IMR-90 (cell line): ENCODE measurements at regions not wholly inside any gene's neighbourhood (a gene's known extent, or its start where the extent isn't known, plus 50 kb on each side); places are given as distances from the start of the nearest gene placed in this dataset.

Experiments used
- ATAC-seq: fragments of 200-7000 bp; cut with Tn5 transposase; 2 replicates; pipeline ENCODE4 v1.9.1; 2020; ENCODE audit warnings: low read depth, mild to moderate bottlenecking, moderate library complexity
- BruUV-seq: library from RNA; stranded (reverse); fragments of 400-500 nt; replicated peaks from 2 replicates; lab custom pipeline; 2021; lab: Mats Ljungman, UMichigan
- CTCF ChIA-PET: fragments of 300-600 bp; formaldehyde crosslinking; extraction: SDS; loops from one replicate; lab custom pipeline; 2021; ENCODE audit warnings: antibody characterized with exemption; lab: Yijun Ruan, JAX
- POLR2A ChIA-PET: fragments of 300-600 bp; sonication (Branson Sonifier 250); formaldehyde crosslinking; loops from one replicate; lab custom pipeline; 2022; ENCODE audit warnings: antibody characterized with exemption; ENCODE audit not compliant: unreplicated experiment; lab: Charles Lee
- DNase-seq: peaks from one replicate; pipeline ENCODE4 v3.0.0; 2013
- H2AFZ ChIP-seq: replicated peaks from 2 replicates; pipeline ENCODE3; 2013; ENCODE audit warnings: low read length, mild to moderate bottlenecking; ENCODE audit not compliant: poor library complexity
- H2AK5ac ChIP-seq: 2 replicates; pipeline ENCODE4 v1.6.1; 2013; ENCODE audit warnings: low read depth, low read length, inconsistent platforms
- H2AK9ac ChIP-seq: replicated peaks from 2 replicates; pipeline ENCODE3; 2013; ENCODE audit warnings: mild to moderate bottlenecking, low read depth, low read length, moderate library complexity; ENCODE audit not compliant: poor library complexity
- H2BK120ac ChIP-seq: 2 replicates; pipeline ENCODE4 v1.6.1; 2013; ENCODE audit warnings: low read depth, low read length, inconsistent platforms
- H2BK15ac ChIP-seq: 3 replicates; pipeline ENCODE4 v1.6.1; 2013; ENCODE audit warnings: low read depth, low read length, inconsistent platforms
- H2BK20ac ChIP-seq: 2 replicates; pipeline ENCODE4 v1.6.1; 2013; ENCODE audit warnings: low read depth, mild to moderate bottlenecking, inconsistent platforms, low read length, moderate library complexity
- H2BK5ac ChIP-seq: 2 replicates; pipeline ENCODE4 v1.6.1; 2013; ENCODE audit warnings: mild to moderate bottlenecking, low read depth, low read length, inconsistent platforms; ENCODE audit not compliant: poor library complexity, severe bottlenecking
- H3K14ac ChIP-seq: replicated peaks from 2 replicates; pipeline ENCODE4 v1.6.1; 2013; ENCODE audit warnings: low read depth, low read length, inconsistent platforms
- H3K18ac ChIP-seq: 2 replicates; pipeline ENCODE4 v1.6.1; 2013; ENCODE audit warnings: low read depth, low read length, control low read depth
- H3K23ac ChIP-seq: 2 replicates; pipeline ENCODE4 v1.6.1; 2013; ENCODE audit warnings: low read depth, low read length, inconsistent platforms
- H3K27ac ChIP-seq: 2 replicates; pipeline ENCODE4 v1.5.1; 2013; ENCODE audit warnings: mild to moderate bottlenecking, control low read depth, low read length; ENCODE audit not compliant: insufficient read depth
- H3K27me3 ChIP-seq: 2 replicates; pipeline ENCODE4 v1.6.1; 2013; ENCODE audit warnings: low read length; ENCODE audit not compliant: control insufficient read depth, insufficient read depth
- H3K36me3 ChIP-seq: 2 replicates; pipeline ENCODE4 v1.6.1; 2013; ENCODE audit warnings: low read length, mixed read lengths; ENCODE audit not compliant: control insufficient read depth, insufficient read depth
- H3K4ac ChIP-seq: 2 replicates; pipeline ENCODE4 v1.6.1; 2013; ENCODE audit warnings: low read depth, low read length, inconsistent platforms
- H3K4me1 ChIP-seq: 2 replicates; pipeline ENCODE4 v1.6.1; 2013; ENCODE audit warnings: low read length, mixed read lengths; ENCODE audit not compliant: control insufficient read depth, insufficient read depth
- H3K4me2 ChIP-seq: 2 replicates; pipeline ENCODE4 v1.6.1; 2013; ENCODE audit warnings: low read depth, mild to moderate bottlenecking, control low read depth, low read length, moderate library complexity
- H3K4me3 ChIP-seq: 2 replicates; pipeline ENCODE4 v1.5.1; 2013; ENCODE audit warnings: low read depth, mild to moderate bottlenecking, control low read depth, low read length, moderate library complexity; ENCODE audit not compliant: insufficient read depth
- H3K56ac ChIP-seq: 2 replicates; pipeline ENCODE4 v1.6.1; 2013; ENCODE audit warnings: low read length, inconsistent platforms; ENCODE audit not compliant: insufficient read depth; ENCODE audit errors: extremely low read depth
- H3K79me1 ChIP-seq, 2 experiments: 2 replicates each; pipeline ENCODE4 v1.6.1; 2013; ENCODE audit warnings: low read length in 2 of 2, inconsistent platforms in 1 of 2, low read depth in 1 of 2
- H3K9ac ChIP-seq: 2 replicates; pipeline ENCODE4 v1.6.1; 2013; ENCODE audit warnings: low read depth, low read length, control low read depth
- H3K9me1 ChIP-seq: 2 replicates; pipeline ENCODE4 v1.6.1; 2013; ENCODE audit warnings: low read length, inconsistent platforms; ENCODE audit not compliant: insufficient read depth
- H3K9me3 ChIP-seq: 2 replicates; pipeline ENCODE4 v1.6.1; 2013; ENCODE audit warnings: low read length; ENCODE audit not compliant: control insufficient read depth, insufficient read depth
- H4K20me1 ChIP-seq: 2 replicates; pipeline ENCODE4 v1.6.1; 2013; ENCODE audit warnings: low read length, inconsistent platforms; ENCODE audit not compliant: insufficient read depth
- H4K5ac ChIP-seq: 2 replicates; pipeline ENCODE4 v1.6.1; 2013; ENCODE audit warnings: mild to moderate bottlenecking, low read depth, low read length, control low read depth
- H4K8ac ChIP-seq, 2 experiments: 2 replicates each; pipeline ENCODE4 v1.6.1; 2013; ENCODE audit warnings: low read depth in 2 of 2, low read length in 2 of 2, control low read depth in 1 of 2, inconsistent platforms in 1 of 2
- H4K91ac ChIP-seq: 2 replicates; pipeline ENCODE4 v1.6.1; 2013; ENCODE audit warnings: low read depth, low read length, inconsistent platforms; ENCODE audit not compliant: insufficient read depth
- BHLHE40 ChIP-seq: fragments of 150-350 bp; IDR thresholded peaks from 2 replicates; pipeline ENCODE4 v1.6.1; 2016; ENCODE audit warnings: mild to moderate bottlenecking, low read depth, low read length
- NFE2L2 ChIP-seq: fragments of 150-350 bp; IDR thresholded peaks from 2 replicates; pipeline ENCODE4 v1.6.1; 2016; ENCODE audit warnings: low read depth, mild to moderate bottlenecking, low read length
- POLR2A ChIP-seq: IDR thresholded peaks from 2 replicates; pipeline ENCODE4 v1.6.1; 2012; ENCODE audit warnings: mild to moderate bottlenecking, low read depth, low read length
- RFX5 ChIP-seq: IDR thresholded peaks from 2 replicates; pipeline ENCODE4 v1.8.0; 2012; ENCODE audit warnings: low read depth, mild to moderate bottlenecking, low read length, moderate library complexity
- WGBS, 2 experiments: methylation state at CpG; one replicate each; pipeline versions ENCODE4 v1.1.5 to v1.1.7; 2013; ENCODE audit warnings: missing lambda C conversion rate in 2 of 2; ENCODE audit not compliant: insufficient read length in 1 of 2; ENCODE audit errors: extremely low coverage in 2 of 2; 5-methylcytosine and 5-hydroxymethylcytosine counted together
- dilution Hi-C: fragments of 300-500 bp; cut with HindIII; formaldehyde crosslinking; loops from one replicate; pipeline ENCODE4 v1.14.3; 2018; ENCODE audit warnings: low sequenced_read_pairs; ENCODE audit not compliant: unreplicated experiment
- in situ Hi-C: fragments of 300-500 bp; cut with MboI; formaldehyde crosslinking; loops from 3 replicates; pipeline ENCODE4 v1.14.3; 2019; ENCODE audit warnings: low sequenced_read_pairs, inconsistent platforms, mixed read lengths
- intact Hi-C: fragments of 100-400 bp; cut with micrococcal nuclease; formaldehyde crosslinking; loops from 2 replicates; pipeline ENCODE4 v1.10.0; 2022
- TF ChIP-seq, protein P1 (sequence below): fragments of 150-350 bp; IDR thresholded peaks from 2 replicates; pipeline ENCODE4 v1.6.1; 2016; ENCODE audit warnings: low read depth, mild to moderate bottlenecking, low read length, moderate library complexity, borderline replicate concordance

- H4K5ac ChIP-seq = no peak overlapping the region
- no peak for TF ChIP-seq RFX5
- TF ChIP-seq POLR2A = no peak
- no peak for TF ChIP-seq BHLHE40
- TF ChIP-seq, protein P1, sequence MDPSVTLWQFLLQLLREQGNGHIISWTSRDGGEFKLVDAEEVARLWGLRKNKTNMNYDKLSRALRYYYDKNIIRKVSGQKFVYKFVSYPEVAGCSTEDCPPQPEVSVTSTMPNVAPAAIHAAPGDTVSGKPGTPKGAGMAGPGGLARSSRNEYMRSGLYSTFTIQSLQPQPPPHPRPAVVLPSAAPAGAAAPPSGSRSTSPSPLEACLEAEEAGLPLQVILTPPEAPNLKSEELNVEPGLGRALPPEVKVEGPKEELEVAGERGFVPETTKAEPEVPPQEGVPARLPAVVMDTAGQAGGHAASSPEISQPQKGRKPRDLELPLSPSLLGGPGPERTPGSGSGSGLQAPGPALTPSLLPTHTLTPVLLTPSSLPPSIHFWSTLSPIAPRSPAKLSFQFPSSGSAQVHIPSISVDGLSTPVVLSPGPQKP = no peak
- no peak for TF ChIP-seq NFE2L2
- no peaks in the 10 kb centered on the region for H3K79me1 ChIP-seq
- H3K23ac ChIP-seq = no peak overlapping the region
- H2BK120ac ChIP-seq = no peak overlapping the region
- no peak overlapping the region for H2BK5ac ChIP-seq
- no peak overlapping the region for H2BK15ac ChIP-seq
- H3K4ac ChIP-seq = no peak overlapping the region
- no peak overlapping the region for H2AK5ac ChIP-seq
- H4K8ac ChIP-seq = no peak overlapping the region
- no peak overlapping the region for H2AFZ ChIP-seq
- no peak overlapping the region for H3K18ac ChIP-seq
- ChIA-PET CTCF (no interaction called here), POLR2A (no interaction called here)
- in situ Hi-C loops = no loop called here
- H2AK9ac ChIP-seq = no peak overlapping the region
- no peaks in the 10 kb centered on the region for H3K4me1 ChIP-seq
- no peak overlapping the region for H3K14ac ChIP-seq
- intact Hi-C loops = no loop called here
- H3K4me2 ChIP-seq = no peak overlapping the region
- H4K20me1 ChIP-seq = no peaks in the 10 kb centered on the region
- no peaks in the 10 kb centered on the region for H3K36me3 ChIP-seq
- no peak for DNase-seq
- H3K9me3 ChIP-seq = no peaks in the 10 kb centered on the region
- H3K4me3 ChIP-seq = no peak overlapping the region
- no peak overlapping the region for H3K27ac ChIP-seq
- no peak overlapping the region for H4K91ac ChIP-seq
- no peak overlapping the region for H3K56ac ChIP-seq
- no peaks in the 10 kb centered on the region for H3K9me1 ChIP-seq
- no CpG with 5 or more reads among the region's 4 CpGs for WGBS, 2 experiments
- no TSS peak for BruUV-seq
- no peak overlapping the region for H3K9ac ChIP-seq
- dilution Hi-C loops = no loop called here
- ATAC-seq = no peak
- no peak overlapping the region for H2BK20ac ChIP-seq
- no peaks in the 10 kb centered on the region for H3K27me3 ChIP-seq
Measured at GRCh38 chr2:121925466-121925865, 170.0 kb downstream of the TSN start.
